CMK (cell line): ENCODE measurements at regions not wholly inside any gene's neighbourhood (a gene's known extent, or its start where the extent isn't known, plus 50 kb on each side); places are given as distances from the start of the nearest gene placed in this dataset.
"Not testable (repeated sequence)": the region's sequence is repeated elsewhere in the genome, so short reads cannot be mapped to it uniquely, and the experiment has no call there.

Experiments
- DNase-seq: peaks from one replicate; pipeline ENCODE4 v3.0.0-alpha.2; 2010; ENCODE audit warnings: low read depth

GRCh38 chr1:220475608-220476007 lies 52.3 kb upstream of the MARK1 start:
- DNase-seq: not testable (repeated sequence)

- not testable (repeated sequence) for DNase-seq
These were observed 52.8 kb upstream of the MARK1 start for GRCh38 chr1:220475141-220475540.

- no peak for DNase-seq
These were observed 54.5 kb upstream of the MARK1 start for GRCh38 chr1:220473440-220473839.

GRCh38 chr1:220462752-220463151 lies 65.2 kb upstream of the MARK1 start:
- DNase-seq: no peak

- DNase-seq: no peak
These were observed 69.0 kb upstream of the MARK1 start for GRCh38 chr1:220458936-220459335.

GRCh38 chr1:220457957-220458609 lies 69.9 kb upstream of the MARK1 start:
- DNase-seq: no peak

- no peak for DNase-seq
These were observed 72.4 kb upstream of the MARK1 start for GRCh38 chr1:220455559-220455958.

GRCh38 chr1:220454155-220454777 lies 73.7 kb upstream of the MARK1 start:
- no peak for DNase-seq

- no peak for DNase-seq
These were observed 74.6 kb upstream of the MARK1 start for GRCh38 chr1:220453371-220453770.

GRCh38 chr1:220451532-220451931 lies 76.4 kb upstream of the MARK1 start:
- DNase-seq: no peak

GRCh38 chr1:220450927-220451326 lies 77.0 kb upstream of the MARK1 start:
- DNase-seq: no peak

- no peak for DNase-seq
These were observed 79.7 kb upstream of the MARK1 start for GRCh38 chr1:220448217-220448616.

- peak; percentile 72 for DNase-seq
These were observed 83.3 kb upstream of the MARK1 start for GRCh38 chr1:220444586-220444985.

- DNase-seq: no peak
These were observed 86.7 kb upstream of the MARK1 start for GRCh38 chr1:220441211-220441610.

GRCh38 chr1:220438741-220439140 lies 89.2 kb upstream of the MARK1 start:
- DNase-seq: no peak

- no peak for DNase-seq
These were observed 95.5 kb upstream of the MARK1 start for GRCh38 chr1:220432408-220432807.

- no peak for DNase-seq
These were observed 96.2 kb upstream of the MARK1 start for GRCh38 chr1:220431554-220432239.

- DNase-seq: no peak
These were observed 97.3 kb upstream of the MARK1 start for GRCh38 chr1:220430586-220430985.

GRCh38 chr1:220430059-220430458 lies 97.9 kb upstream of the MARK1 start:
- DNase-seq: no peak

- no peak for DNase-seq
These were observed 100.9 kb upstream of the MARK1 start for GRCh38 chr1:220426989-220427388.

GRCh38 chr1:220425852-220426251 lies 102.1 kb upstream of the MARK1 start:
- DNase-seq: no peak

- DNase-seq: no peak
These were observed 106.4 kb upstream of the MARK1 start for GRCh38 chr1:220421508-220421907.

- DNase-seq: no peak
These were observed 107.2 kb upstream of the MARK1 start for GRCh38 chr1:220420726-220421125.
